Ishikawa (cell line): ENCODE measurements at regions not wholly inside any gene's neighbourhood (a gene's known extent, or its start where the extent isn't known, plus 50 kb on each side); places are given as distances from the start of the nearest gene placed in this dataset.

ENCODE experiments used
- CEBPB ChIP-seq: IDR thresholded peaks from 2 replicates; pipeline ENCODE4 v1.6.1; 2012
- CREB1 ChIP-seq: IDR thresholded peaks from 2 replicates; pipeline ENCODE4 v1.6.1; 2012; ENCODE audit warnings: low read depth
- EGR1 ChIP-seq: IDR thresholded peaks from 2 replicates; pipeline ENCODE4 v1.6.1; 2012
- EP300 ChIP-seq: IDR thresholded peaks from 2 replicates; pipeline ENCODE4 v1.6.1; 2012; ENCODE audit warnings: borderline replicate concordance
- FOXM1 ChIP-seq: IDR thresholded peaks from 2 replicates; pipeline ENCODE4 v1.6.1; 2012; ENCODE audit warnings: low read depth, borderline replicate concordance
- MAX ChIP-seq: IDR thresholded peaks from 2 replicates; pipeline ENCODE4 v1.6.1; 2012
- NFIC ChIP-seq: IDR thresholded peaks from 2 replicates; pipeline ENCODE4 v1.6.1; 2012
- RAD21 ChIP-seq: IDR thresholded peaks from 2 replicates; pipeline ENCODE4 v1.6.1; 2012; ENCODE audit warnings: low read depth
- REST ChIP-seq: IDR thresholded peaks from 2 replicates; pipeline ENCODE4 v1.6.1; 2012; ENCODE audit warnings: low read depth, mild to moderate bottlenecking
- TAF1 ChIP-seq: IDR thresholded peaks from 2 replicates; pipeline ENCODE4 v1.6.1; 2012; ENCODE audit warnings: low read depth, mild to moderate bottlenecking
- TCF12 ChIP-seq: IDR thresholded peaks from 2 replicates; pipeline ENCODE4 v1.6.1; 2012; ENCODE audit warnings: low read depth
- TEAD4 ChIP-seq: IDR thresholded peaks from 2 replicates; pipeline ENCODE4 v1.6.1; 2012
- USF1 ChIP-seq: IDR thresholded peaks from 2 replicates; pipeline ENCODE4 v1.6.1; 2012
- YY1 ChIP-seq: IDR thresholded peaks from 2 replicates; pipeline ENCODE4 v1.6.1; 2012; ENCODE audit warnings: low read depth
- ZBTB7A ChIP-seq: IDR thresholded peaks from 2 replicates; pipeline ENCODE4 v1.6.1; 2012; ENCODE audit warnings: low read depth

- TF ChIP-seq EGR1 (no peak), YY1 (no peak), TAF1 (no peak), TCF12 (no peak), RAD21 (no peak), MAX (no peak), NFIC (no peak), TEAD4 (no peak), ZBTB7A (no peak), FOXM1 (no peak), USF1 (no peak), CREB1 (no peak), CEBPB (no peak), REST (no peak), EP300 (no peak)
These were observed 51.4 kb upstream of the ANO1 start for GRCh38 chr11:70026726-70027125.

- TF ChIP-seq CEBPB: no peak
These were observed 50.7 kb upstream of the ANO1 start for GRCh38 chr11:70027451-70027850.

- TF ChIP-seq TEAD4: no peak
- no peak for TF ChIP-seq EGR1
- no peak for TF ChIP-seq USF1
- TF ChIP-seq ZBTB7A: no peak
- no peak for TF ChIP-seq EP300
- TF ChIP-seq YY1: no peak
- TF ChIP-seq REST: no peak
- TF ChIP-seq FOXM1: no peak
- TF ChIP-seq RAD21: no peak
- no peak for TF ChIP-seq MAX
- no peak for TF ChIP-seq CEBPB
- TF ChIP-seq TCF12: no peak
- TF ChIP-seq CREB1: no peak
- no peak for TF ChIP-seq TAF1
- no peak for TF ChIP-seq NFIC
These were observed 49.8 kb upstream of the ANO1 start for GRCh38 chr11:70028147-70028855.
